ENCODE measurements at regions not wholly inside any gene's neighbourhood (a gene's known extent, or its start where the extent isn't known, plus 50 kb on each side); places are given as distances from the start of the nearest gene placed in this dataset.

DNA sequence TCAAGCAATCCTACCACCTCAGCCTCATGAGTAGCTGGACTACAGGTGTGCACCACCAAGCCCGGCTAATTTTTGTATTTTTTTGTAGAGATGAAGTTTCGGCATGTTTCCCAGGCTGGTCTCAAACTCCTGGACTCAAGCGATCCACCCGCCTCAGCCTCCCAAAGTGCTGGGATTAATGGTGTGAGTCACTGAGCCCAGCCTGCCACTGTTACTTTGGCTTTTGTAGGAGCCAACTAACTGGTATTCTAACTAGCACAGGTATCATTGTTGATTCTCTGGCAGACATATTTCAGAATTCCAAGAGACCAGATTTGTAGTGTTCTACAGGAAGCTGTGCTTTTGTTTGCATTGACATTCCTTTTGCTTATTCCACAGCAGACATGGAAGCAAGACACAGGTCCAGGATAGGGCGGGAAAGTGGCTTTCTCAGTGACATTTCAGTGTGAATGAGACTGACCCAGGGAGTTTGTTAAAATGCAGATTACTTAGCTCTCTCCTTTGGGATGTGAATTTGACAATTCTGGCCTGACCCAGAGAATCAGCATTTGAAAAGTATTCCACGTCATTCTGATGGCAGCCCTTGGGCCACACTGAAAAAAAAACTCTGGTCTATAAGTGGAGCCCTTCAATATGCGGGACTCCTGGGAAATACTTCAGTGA is 52.2 kb upstream of the PAX6 start:
- TF ChIP-seq POLR2A (IDR thresholded peaks at IDR 0.05) (no peak), POLR2AphosphoS5 (IDR thresholded peaks at IDR 0.05) (no peak)
- TF ChIP-seq, protein P1, sequence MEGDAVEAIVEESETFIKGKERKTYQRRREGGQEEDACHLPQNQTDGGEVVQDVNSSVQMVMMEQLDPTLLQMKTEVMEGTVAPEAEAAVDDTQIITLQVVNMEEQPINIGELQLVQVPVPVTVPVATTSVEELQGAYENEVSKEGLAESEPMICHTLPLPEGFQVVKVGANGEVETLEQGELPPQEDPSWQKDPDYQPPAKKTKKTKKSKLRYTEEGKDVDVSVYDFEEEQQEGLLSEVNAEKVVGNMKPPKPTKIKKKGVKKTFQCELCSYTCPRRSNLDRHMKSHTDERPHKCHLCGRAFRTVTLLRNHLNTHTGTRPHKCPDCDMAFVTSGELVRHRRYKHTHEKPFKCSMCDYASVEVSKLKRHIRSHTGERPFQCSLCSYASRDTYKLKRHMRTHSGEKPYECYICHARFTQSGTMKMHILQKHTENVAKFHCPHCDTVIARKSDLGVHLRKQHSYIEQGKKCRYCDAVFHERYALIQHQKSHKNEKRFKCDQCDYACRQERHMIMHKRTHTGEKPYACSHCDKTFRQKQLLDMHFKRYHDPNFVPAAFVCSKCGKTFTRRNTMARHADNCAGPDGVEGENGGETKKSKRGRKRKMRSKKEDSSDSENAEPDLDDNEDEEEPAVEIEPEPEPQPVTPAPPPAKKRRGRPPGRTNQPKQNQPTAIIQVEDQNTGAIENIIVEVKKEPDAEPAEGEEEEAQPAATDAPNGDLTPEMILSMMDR (IDR thresholded peaks at IDR 0.05) = no peak
